Endodermal cell (in vitro differentiated cells): ENCODE measurements at regions not wholly inside any gene's neighbourhood (a gene's known extent, or its start where the extent isn't known, plus 50 kb on each side); places are given as distances from the start of the nearest gene placed in this dataset.
"Not testable (repeated sequence)": the region's sequence is repeated elsewhere in the genome, so short reads cannot be mapped to it uniquely, and the experiment has no call there.

Source experiments
- DNase-seq: peaks from one replicate; pipeline ENCODE4 v3.0.0-alpha.2; 2017
- H3K27ac ChIP-seq: 2 replicates; pipeline ENCODE4 v1.5.1; 2013; ENCODE audit warnings: mild to moderate bottlenecking, low read depth, low read length, moderate library complexity
- H3K27me3 ChIP-seq: 2 replicates; pipeline ENCODE4 v1.6.1; 2013; ENCODE audit warnings: mild to moderate bottlenecking, low read length, moderate library complexity; ENCODE audit not compliant: insufficient read depth, control insufficient read depth, poor library complexity, severe bottlenecking
- H3K36me3 ChIP-seq: 2 replicates; pipeline ENCODE4 v1.7.0; 2013; ENCODE audit warnings: mild to moderate bottlenecking, low read length, moderate library complexity; ENCODE audit not compliant: control insufficient read depth, insufficient read depth
- H3K4me1 ChIP-seq: one replicate; pipeline ENCODE4 v1.7.0; 2013; ENCODE audit warnings: low read length; ENCODE audit not compliant: control insufficient read depth, insufficient read depth
- H3K4me3 ChIP-seq: 2 replicates; pipeline ENCODE4 v1.5.1; 2013; ENCODE audit warnings: mild to moderate bottlenecking, low read length, moderate library complexity
- H3K9ac ChIP-seq: 2 replicates; pipeline ENCODE4 v1.6.1; 2013; ENCODE audit warnings: mild to moderate bottlenecking, low read length, moderate library complexity; ENCODE audit not compliant: poor library complexity, severe bottlenecking; ENCODE audit errors: extremely low read depth
- H3K9me3 ChIP-seq: 2 replicates; pipeline ENCODE4 v1.6.1; 2013; ENCODE audit warnings: mild to moderate bottlenecking, low read length, moderate library complexity; ENCODE audit not compliant: control insufficient read depth
- H3K27ac Mint-ChIP-seq: 2 replicates; pipeline ENCODE4 v1.8.0; 2020; ENCODE audit warnings: mixed read lengths
- H3K27me3 Mint-ChIP-seq: 2 replicates; pipeline ENCODE4 v1.8.0; 2021; ENCODE audit warnings: mild to moderate bottlenecking, mixed read lengths; ENCODE audit not compliant: insufficient read depth
- H3K36me3 Mint-ChIP-seq: 2 replicates; pipeline ENCODE4 v1.8.0; 2020; ENCODE audit warnings: low read depth, mixed read lengths
- H3K4me1 Mint-ChIP-seq: 2 replicates; pipeline ENCODE4 v1.8.0; 2020; ENCODE audit warnings: mixed read lengths
- H3K4me3 Mint-ChIP-seq: 2 replicates; pipeline ENCODE4 v1.8.0; 2020; ENCODE audit warnings: mild to moderate bottlenecking, moderate library complexity, mixed read lengths
- H3K9me3 Mint-ChIP-seq: 2 replicates; pipeline ENCODE4 v1.8.0; 2020; ENCODE audit warnings: mild to moderate bottlenecking, mixed read lengths
- CTCF ChIP-seq: fragments of 200-600 bp; sonication (generic); conservative IDR thresholded peaks from 2 replicates; pipeline ENCODE4 v1.5.0; 2021; ENCODE audit warnings: antibody characterized with exemption, mild to moderate bottlenecking
- WGBS, 2 experiments: methylation state at CpG; one replicate each; pipeline versions ENCODE4 v1.1.5 to v1.1.7; 2013; ENCODE audit warnings: missing lambda C conversion rate in 2 of 2, mixed read lengths in 1 of 2; ENCODE audit not compliant: insufficient coverage in 1 of 2, insufficient read length in 1 of 2; 5-methylcytosine and 5-hydroxymethylcytosine counted together

- Histone ChIP-seq H3K9me3 (no peaks in the 10 kb centered on the region), H3K27me3 (no peaks in the 10 kb centered on the region), H3K4me3 (no peak overlapping the region), H3K27ac (no peak overlapping the region), H3K9ac (no peak overlapping the region), H3K36me3 (no peaks in the 10 kb centered on the region), H3K4me1 (no peaks in the 10 kb centered on the region)
- TF ChIP-seq CTCF = no peak
- Mint-ChIP-seq H3K36me3 (no peaks in the 10 kb centered on the region), H3K4me1 (no peaks in the 10 kb centered on the region), H3K9me3 (peaks cover 19% of the 10 kb centered on the region), H3K4me3 (no peak overlapping the region), H3K27ac (no peak overlapping the region), H3K27me3 (peaks cover 2% of the 10 kb centered on the region)
- no peak for DNase-seq
- 85 to 100% methylated on average over 2 to 3 of the region's 3 CpGs for WGBS, 2 experiments
Observed at GRCh38 chr21:25449950-25450349, 157.3 kb downstream of the MRPL39 start.

GRCh38 chr21:25441835-25442234, 165.4 kb downstream of the MRPL39 start:
- H3K9ac ChIP-seq = no peak overlapping the region
- H3K4me1 Mint-ChIP-seq = no peaks in the 10 kb centered on the region
- 80 to 100% methylated on average over 1 to 2 of the region's 2 CpGs for WGBS, 2 experiments
- no peaks in the 10 kb centered on the region for H3K27me3 ChIP-seq
- no peaks in the 10 kb centered on the region for H3K36me3 ChIP-seq
- peaks cover 4% of the 10 kb centered on the region for H3K27me3 Mint-ChIP-seq
- no peak for DNase-seq
- H3K9me3 ChIP-seq = no peaks in the 10 kb centered on the region
- H3K4me3 Mint-ChIP-seq = no peak overlapping the region
- H3K27ac Mint-ChIP-seq = no peak overlapping the region
- peaks cover 2% of the 10 kb centered on the region for H3K9me3 Mint-ChIP-seq
- no peak overlapping the region for H3K4me3 ChIP-seq
- H3K27ac ChIP-seq = no peak overlapping the region
- H3K4me1 ChIP-seq = no peaks in the 10 kb centered on the region
- TF ChIP-seq CTCF = no peak
- no peaks in the 10 kb centered on the region for H3K36me3 Mint-ChIP-seq

GRCh38 chr21:25437465-25437864, 169.8 kb downstream of the MRPL39 start:
- not testable (repeated sequence) for DNase-seq

GRCh38 chr21:25428537-25428936, 178.7 kb downstream of the MRPL39 start:
- Mint-ChIP-seq H3K27me3 (peaks cover 4% of the 10 kb centered on the region), H3K36me3 (no peaks in the 10 kb centered on the region), H3K9me3 (no peaks in the 10 kb centered on the region), H3K4me1 (no peaks in the 10 kb centered on the region), H3K4me3 (no peak overlapping the region), H3K27ac (no peak overlapping the region)
- H3K27me3 ChIP-seq = no peaks in the 10 kb centered on the region
- no peak overlapping the region for H3K9ac ChIP-seq
- no peaks in the 10 kb centered on the region for H3K4me1 ChIP-seq
- no peak overlapping the region for H3K4me3 ChIP-seq
- TF ChIP-seq CTCF = no peak
- no peaks in the 10 kb centered on the region for H3K9me3 ChIP-seq
- no peak for DNase-seq
- H3K27ac ChIP-seq = no peak overlapping the region
- no peaks in the 10 kb centered on the region for H3K36me3 ChIP-seq

More at GRCh38 chr21:25437465-25437864, 169.8 kb downstream of the MRPL39 start:
- H3K9ac ChIP-seq, H3K4me3 ChIP-seq, H3K9me3 ChIP-seq, H3K36me3 ChIP-seq, H3K27ac Mint-ChIP-seq, H3K36me3 Mint-ChIP-seq, H3K4me1 ChIP-seq, H3K9me3 Mint-ChIP-seq, H3K4me3 Mint-ChIP-seq, H3K27me3 Mint-ChIP-seq, H3K27me3 ChIP-seq, H3K27ac ChIP-seq, H3K4me1 Mint-ChIP-seq: not testable (repeated sequence)
- 82 to 90% methylated on average over 2 of the region's 2 CpGs for WGBS, 2 experiments
